ENCODE measurements at regions not wholly inside any gene's neighbourhood (a gene's known extent, or its start where the extent isn't known, plus 50 kb on each side); places are given as distances from the start of the nearest gene placed in this dataset.

DNA sequence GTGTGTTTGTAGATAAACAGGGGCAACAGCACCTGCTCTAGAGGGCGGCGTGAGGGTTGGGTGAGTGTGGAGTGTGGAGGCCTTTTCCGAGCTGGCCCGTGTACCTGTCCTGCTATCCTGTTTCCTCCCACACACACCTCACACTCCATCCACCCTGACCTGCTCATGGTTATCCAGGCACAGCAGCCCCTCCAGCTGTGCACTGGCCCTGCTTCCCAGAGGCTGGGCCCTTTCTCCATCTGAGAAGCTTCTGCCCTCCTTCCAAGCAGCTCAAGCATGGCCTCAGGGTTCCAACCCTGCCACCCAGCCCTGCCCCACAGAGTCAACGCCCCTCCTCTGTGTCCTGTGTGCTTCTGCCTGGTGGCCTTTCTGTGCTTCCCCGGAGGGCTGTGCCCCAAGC lies 86.9 kb downstream of the SOX1 start:
- DNase-seq = no peak
- H3K4me1 ChIP-seq = no peaks in the 10 kb centered on the region
- TF ChIP-seq, protein P1, sequence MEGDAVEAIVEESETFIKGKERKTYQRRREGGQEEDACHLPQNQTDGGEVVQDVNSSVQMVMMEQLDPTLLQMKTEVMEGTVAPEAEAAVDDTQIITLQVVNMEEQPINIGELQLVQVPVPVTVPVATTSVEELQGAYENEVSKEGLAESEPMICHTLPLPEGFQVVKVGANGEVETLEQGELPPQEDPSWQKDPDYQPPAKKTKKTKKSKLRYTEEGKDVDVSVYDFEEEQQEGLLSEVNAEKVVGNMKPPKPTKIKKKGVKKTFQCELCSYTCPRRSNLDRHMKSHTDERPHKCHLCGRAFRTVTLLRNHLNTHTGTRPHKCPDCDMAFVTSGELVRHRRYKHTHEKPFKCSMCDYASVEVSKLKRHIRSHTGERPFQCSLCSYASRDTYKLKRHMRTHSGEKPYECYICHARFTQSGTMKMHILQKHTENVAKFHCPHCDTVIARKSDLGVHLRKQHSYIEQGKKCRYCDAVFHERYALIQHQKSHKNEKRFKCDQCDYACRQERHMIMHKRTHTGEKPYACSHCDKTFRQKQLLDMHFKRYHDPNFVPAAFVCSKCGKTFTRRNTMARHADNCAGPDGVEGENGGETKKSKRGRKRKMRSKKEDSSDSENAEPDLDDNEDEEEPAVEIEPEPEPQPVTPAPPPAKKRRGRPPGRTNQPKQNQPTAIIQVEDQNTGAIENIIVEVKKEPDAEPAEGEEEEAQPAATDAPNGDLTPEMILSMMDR (IDR thresholded peaks at IDR 0.05; ENCODE audit: low read depth, low read length) = no peak
- no peaks in the 10 kb centered on the region for H3K36me3 ChIP-seq
- H3K4me3 ChIP-seq (ENCODE audit: low read depth, low read length) = no peak overlapping the region
- H3K9me3 ChIP-seq = no peaks in the 10 kb centered on the region
- peaks cover 16% of the 10 kb centered on the region for H3K27me3 ChIP-seq

DNA sequence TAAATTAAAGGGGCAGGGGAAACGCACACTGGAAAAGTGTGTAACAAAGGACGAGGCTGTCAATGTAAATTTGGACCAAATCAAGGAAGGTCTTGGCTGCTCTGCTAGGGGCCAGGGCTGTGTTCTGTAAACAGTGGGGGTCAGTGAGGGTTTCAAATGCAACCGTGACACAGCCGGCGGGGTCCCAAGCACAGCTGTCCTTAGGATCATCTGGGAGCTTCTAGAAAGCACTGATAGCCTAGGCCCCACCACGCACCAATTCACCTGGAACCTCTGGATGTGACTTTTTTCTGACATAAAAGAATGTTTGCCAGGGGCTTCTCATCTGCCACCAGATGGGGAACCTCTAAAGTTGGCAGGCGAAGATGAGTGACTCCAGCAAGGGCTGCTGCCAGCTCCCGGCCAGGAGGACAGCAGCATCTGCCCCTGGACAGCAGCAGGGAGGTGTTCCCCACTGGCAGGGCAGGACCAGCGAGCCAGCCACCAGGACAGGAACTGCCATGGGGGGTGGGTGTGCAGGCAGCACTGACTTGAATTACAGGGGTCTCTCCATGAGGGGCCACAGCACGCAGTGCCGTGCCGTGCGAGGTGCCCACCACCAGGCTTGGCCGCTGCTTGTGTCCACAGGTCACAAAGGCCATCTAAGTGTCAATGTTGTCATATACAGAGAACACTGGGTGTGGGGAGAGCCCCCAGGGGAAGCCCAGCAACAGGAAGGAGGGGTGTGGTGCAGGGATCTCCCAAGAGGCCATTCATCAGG lies 87.5 kb downstream of the SOX1 start:
- DNase-seq = no peak
- H3K36me3 ChIP-seq = no peaks in the 10 kb centered on the region
- no peaks in the 10 kb centered on the region for H3K4me1 ChIP-seq
- TF ChIP-seq, protein P1 (IDR thresholded peaks at IDR 0.05; ENCODE audit: low read depth, low read length) = no peak
- no peak overlapping the region for H3K4me3 ChIP-seq (ENCODE audit: low read depth, low read length)
- no peaks in the 10 kb centered on the region for H3K9me3 ChIP-seq
- peaks cover 22% of the 10 kb centered on the region for H3K27me3 ChIP-seq

DNA sequence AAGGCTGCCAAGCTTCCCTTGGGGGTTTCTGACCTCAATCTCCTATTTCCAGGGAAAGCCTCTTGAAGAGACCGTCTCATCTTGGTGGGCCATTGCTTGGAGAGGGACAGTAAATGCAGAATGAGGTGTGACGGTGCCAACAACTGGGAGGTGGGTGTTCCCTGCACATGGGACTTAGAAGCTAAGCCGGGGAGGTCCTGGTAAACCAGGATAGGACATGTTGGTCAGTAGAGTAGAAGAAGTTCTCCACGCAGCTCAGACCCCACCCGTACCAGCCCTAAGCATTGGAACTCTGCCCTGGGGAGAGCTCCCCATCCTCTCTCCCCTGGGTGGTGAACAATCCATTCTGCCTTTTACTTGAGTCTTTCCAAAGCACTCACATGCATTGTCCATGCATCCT lies 92.0 kb downstream of the SOX1 start:
- H3K36me3 ChIP-seq = no peaks in the 10 kb centered on the region
- no peaks in the 10 kb centered on the region for H3K9me3 ChIP-seq
- peaks cover 49% of the 10 kb centered on the region for H3K27me3 ChIP-seq
- no peak overlapping the region for H3K4me3 ChIP-seq (ENCODE audit: low read depth, low read length)
- TF ChIP-seq, protein P1 (IDR thresholded peaks at IDR 0.05; ENCODE audit: low read depth, low read length) = no peak
- DNase-seq = no peak
- no peaks in the 10 kb centered on the region for H3K4me1 ChIP-seq

DNA sequence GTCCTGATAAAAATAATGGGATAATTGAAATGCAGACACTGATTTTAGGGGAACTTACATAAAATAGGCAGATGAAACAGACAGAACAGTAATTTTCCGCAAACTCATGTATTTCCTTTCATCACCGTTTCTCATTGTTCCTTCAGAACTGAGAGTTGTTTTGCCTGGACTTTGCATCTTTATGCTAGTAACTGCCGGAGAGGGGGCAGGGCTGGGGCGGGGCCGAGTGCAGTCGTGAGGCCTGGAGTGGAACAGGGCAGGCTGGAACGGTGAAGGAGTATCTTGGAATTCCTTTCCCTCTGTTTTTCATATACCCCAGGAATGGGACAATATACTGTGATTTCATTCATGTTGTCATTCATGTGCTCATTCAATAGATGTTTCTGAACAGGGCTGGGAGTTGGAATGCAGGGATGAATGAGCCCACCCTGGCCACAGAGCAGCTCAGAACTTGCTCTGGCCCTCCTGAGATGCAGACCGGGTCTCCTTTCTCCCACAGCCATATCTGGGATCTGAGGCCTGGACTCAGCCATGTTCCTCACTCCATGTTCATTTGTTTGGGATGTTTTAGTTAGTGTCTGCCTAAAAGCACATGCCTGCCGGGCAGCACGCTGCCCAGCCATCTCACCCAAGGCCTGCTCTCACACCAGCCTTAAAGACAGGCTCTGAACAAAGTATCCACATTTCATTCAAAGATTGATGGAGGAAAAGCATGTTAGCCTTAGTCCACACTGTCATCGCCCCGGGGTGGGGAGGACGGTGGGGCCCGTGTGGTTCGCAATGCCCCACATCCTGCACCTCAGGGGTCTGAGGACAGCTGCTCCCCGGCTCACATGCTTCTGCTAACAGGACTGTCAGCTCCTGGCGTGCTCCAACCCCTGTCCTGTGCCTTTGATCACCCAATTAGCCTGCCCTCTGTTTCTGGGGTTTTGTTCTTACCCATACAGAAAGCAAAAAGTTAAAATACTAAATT lies 92.9 kb downstream of the SOX1 start:
- H3K36me3 ChIP-seq = no peaks in the 10 kb centered on the region
- no peak for DNase-seq
- TF ChIP-seq, protein P1 (IDR thresholded peaks at IDR 0.05; ENCODE audit: low read depth, low read length) = no peak
- no peaks in the 10 kb centered on the region for H3K4me1 ChIP-seq
- no peak overlapping the region for H3K4me3 ChIP-seq (ENCODE audit: low read depth, low read length)
- no peaks in the 10 kb centered on the region for H3K9me3 ChIP-seq
- H3K27me3 ChIP-seq = peaks cover 45% of the 10 kb centered on the region

DNA sequence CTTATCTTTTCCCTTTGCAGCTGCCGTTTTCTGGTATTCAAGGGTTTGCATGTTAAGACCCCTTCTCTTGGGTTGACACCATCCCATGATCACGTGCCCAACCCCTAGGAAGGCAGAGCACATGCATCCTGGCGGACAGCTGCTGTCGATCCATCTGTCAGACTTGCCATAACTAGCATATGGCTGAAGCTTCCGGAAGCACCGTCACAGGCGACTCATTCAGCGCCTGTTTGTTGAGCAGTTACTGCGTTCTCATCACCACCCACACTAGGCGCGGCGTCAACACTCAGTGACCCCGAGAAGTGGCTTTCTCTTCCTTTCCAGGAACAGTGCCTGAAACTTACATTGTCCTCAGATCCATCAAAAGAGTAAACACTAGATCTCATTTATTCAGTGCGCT lies 93.6 kb downstream of the SOX1 start:
- H3K27me3 ChIP-seq = peaks cover 45% of the 10 kb centered on the region

More for the DNA sequence above, 93.6 kb downstream of the SOX1 start:
- no peak for DNase-seq
- Histone ChIP-seq H3K4me1 (no peaks in the 10 kb centered on the region), H3K4me3 (ENCODE audit: low read depth, low read length) (no peak overlapping the region), H3K9me3 (no peaks in the 10 kb centered on the region), H3K36me3 (no peaks in the 10 kb centered on the region)
- TF ChIP-seq, protein P1 (IDR thresholded peaks at IDR 0.05; ENCODE audit: low read depth, low read length) = no peak
